Mucosa of descending colon (tissue), 3 donors: ENCODE measurements at regions not wholly inside any gene's neighbourhood (a gene's known extent, or its start where the extent isn't known, plus 50 kb on each side); places are given as distances from the start of the nearest gene placed in this dataset.

Experiments
- ATAC-seq: fragments of 200-7000 bp; cut with Tn5 transposase; one replicate; pipeline ENCODE4 v1.9.1; 2020; ENCODE audit warnings: mild to moderate bottlenecking, moderate library complexity
- DNase-seq, 3 donors: peaks; one replicate each; pipeline ENCODE4 v3.0.0-alpha.2; 2020
- H3K36me3 ChIP-seq: fragments of 200-600 bp; one replicate; pipeline ENCODE4 v1.8.0; 2021; ENCODE audit warnings: low read depth, mild to moderate bottlenecking
- H3K4me1 ChIP-seq: fragments of 200-600 bp; one replicate; pipeline ENCODE4 v1.8.0; 2021; ENCODE audit warnings: low read depth, mild to moderate bottlenecking
- H3K4me3 ChIP-seq: fragments of 200-600 bp; one replicate; pipeline ENCODE4 v1.8.0; 2021; ENCODE audit warnings: mild to moderate bottlenecking
- H3K9me3 ChIP-seq: fragments of 200-600 bp; one replicate; pipeline ENCODE4 v1.8.0; 2021; ENCODE audit warnings: mild to moderate bottlenecking
- intact Hi-C, 2 donors: fragments of 100-400 bp; cut with DNase I in 1 of 2; cut with micrococcal nuclease in 1 of 2; formaldehyde crosslinking; loops; one replicate each; pipeline versions ENCODE4 v1.11.0 to v1.11.1; 2022; cut with DNase I, micrococcal nuclease
- TF ChIP-seq, protein P1 (sequence below): fragments of 200-600 bp; IDR thresholded peaks from one replicate; pipeline ENCODE4 v1.8.0; 2022; ENCODE audit warnings: antibody characterized with exemption, mild to moderate bottlenecking
- donor health status: DM: no; HTN: no; CAD: no; lungs with moderate emphysema.
- donor health status: DM: no; HTN: no; CAD: no.
- donor health status: DM: no; HTN: yes; CAD: no.

GRCh38 chr2:136386046-136386445 lies 268.1 kb upstream of the CXCR4 start:
- TF ChIP-seq, protein P1, sequence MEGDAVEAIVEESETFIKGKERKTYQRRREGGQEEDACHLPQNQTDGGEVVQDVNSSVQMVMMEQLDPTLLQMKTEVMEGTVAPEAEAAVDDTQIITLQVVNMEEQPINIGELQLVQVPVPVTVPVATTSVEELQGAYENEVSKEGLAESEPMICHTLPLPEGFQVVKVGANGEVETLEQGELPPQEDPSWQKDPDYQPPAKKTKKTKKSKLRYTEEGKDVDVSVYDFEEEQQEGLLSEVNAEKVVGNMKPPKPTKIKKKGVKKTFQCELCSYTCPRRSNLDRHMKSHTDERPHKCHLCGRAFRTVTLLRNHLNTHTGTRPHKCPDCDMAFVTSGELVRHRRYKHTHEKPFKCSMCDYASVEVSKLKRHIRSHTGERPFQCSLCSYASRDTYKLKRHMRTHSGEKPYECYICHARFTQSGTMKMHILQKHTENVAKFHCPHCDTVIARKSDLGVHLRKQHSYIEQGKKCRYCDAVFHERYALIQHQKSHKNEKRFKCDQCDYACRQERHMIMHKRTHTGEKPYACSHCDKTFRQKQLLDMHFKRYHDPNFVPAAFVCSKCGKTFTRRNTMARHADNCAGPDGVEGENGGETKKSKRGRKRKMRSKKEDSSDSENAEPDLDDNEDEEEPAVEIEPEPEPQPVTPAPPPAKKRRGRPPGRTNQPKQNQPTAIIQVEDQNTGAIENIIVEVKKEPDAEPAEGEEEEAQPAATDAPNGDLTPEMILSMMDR, result no peak
- ATAC-seq, result no peak
- DNase-seq, result no peak
- Histone ChIP-seq H3K36me3 (no peaks in the 10 kb centered on the region), H3K9me3 (no peaks in the 10 kb centered on the region), H3K4me3 (no peak overlapping the region), H3K4me1 (no peaks in the 10 kb centered on the region)
- intact Hi-C loops, result loop anchor here in 1 of 2 donors (10.0 kb wide), 1 partner anchor 471 kb away; no protein-coding TSS in a partner anchor

DNA sequence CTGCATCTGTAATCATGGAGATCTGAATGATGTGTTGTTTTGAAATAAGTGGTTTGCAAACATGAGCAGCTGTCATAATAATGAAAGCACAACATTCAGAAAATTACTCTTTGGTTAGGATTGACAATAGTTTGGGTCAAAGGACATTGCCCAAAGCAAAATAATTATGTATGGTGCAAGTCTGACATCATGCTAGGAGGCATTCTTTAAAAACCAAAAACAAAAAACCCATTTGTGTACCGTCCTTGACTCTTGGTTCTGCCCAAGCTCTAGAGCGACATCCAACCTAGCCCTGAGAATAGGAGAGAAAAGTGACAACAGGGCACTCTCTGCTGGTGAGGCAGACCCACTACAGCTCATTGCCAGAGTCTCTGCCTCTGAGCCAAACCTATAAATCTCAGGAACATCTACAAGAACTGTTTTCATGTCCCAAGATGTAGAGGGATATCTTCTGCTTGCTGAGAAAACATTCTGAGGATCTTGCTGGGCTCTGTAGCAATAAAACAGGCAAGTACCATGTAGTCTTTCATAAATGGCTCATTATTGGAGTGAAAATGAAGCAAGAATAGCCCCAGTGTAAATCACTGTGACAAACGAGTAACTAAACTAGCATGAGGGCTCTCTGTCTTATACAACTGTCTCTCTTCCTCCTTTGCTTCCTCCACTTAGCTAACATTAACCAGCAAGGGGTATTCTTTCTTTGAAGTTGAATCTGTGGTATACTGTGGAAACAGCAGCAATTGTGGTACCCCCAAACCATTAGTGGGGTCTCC lies 266.8 kb upstream of the CXCR4 start:
- DNase-seq (peak in 1 of 3 donors; percentile 36), ATAC-seq (peak; percentile 73)
- TF ChIP-seq, protein P1, result no peak
- intact Hi-C loops, result loop anchor here in 1 of 2 donors (10.0 kb wide), 1 partner anchor 470 kb away; no protein-coding TSS in a partner anchor
- Histone ChIP-seq H3K4me3 (no peak overlapping the region), H3K36me3 (no peaks in the 10 kb centered on the region), H3K4me1 (no peaks in the 10 kb centered on the region), H3K9me3 (no peaks in the 10 kb centered on the region)

DNA sequence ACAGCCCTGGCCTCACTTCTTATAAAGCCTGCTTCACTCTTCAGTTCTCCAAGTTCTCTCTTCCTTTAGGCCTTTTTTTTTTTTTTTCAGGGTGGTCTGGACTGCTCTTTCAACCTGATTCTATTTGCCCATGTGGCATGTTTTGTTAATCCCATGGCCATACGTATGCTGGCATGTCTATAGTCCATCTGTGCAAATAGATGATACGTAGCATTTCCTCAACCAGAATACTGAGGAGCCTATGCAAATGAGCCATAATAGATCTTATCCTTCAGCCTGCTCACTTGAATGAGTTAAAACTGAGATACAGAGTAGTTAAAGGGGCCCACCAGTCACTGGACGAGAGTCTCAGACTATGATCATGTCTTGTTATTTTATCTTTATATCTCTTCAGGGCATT lies 265.2 kb upstream of the CXCR4 start:
- DNase-seq (no peak), ATAC-seq (no peak)
- no peaks in the 10 kb centered on the region for H3K36me3 ChIP-seq
- intact Hi-C loops, result loop anchor here in 1 of 2 donors (10.0 kb wide), 1 partner anchor 468 kb away; no protein-coding TSS in a partner anchor
- TF ChIP-seq, protein P1, result no peak
- no peaks in the 10 kb centered on the region for H3K9me3 ChIP-seq
- H3K4me1 ChIP-seq, result no peaks in the 10 kb centered on the region
- no peak overlapping the region for H3K4me3 ChIP-seq

- no peaks in the 10 kb centered on the region for H3K9me3 ChIP-seq
- H3K4me1 ChIP-seq, result no peaks in the 10 kb centered on the region
- H3K4me3 ChIP-seq, result no peak overlapping the region
- TF ChIP-seq, protein P1, result no peak
- ATAC-seq (peak; percentile 62), DNase-seq (peak; percentile 28 to 56 (median 46))
- no peaks in the 10 kb centered on the region for H3K36me3 ChIP-seq
- intact Hi-C loops, result loop anchor here in 1 of 2 donors (10.0 kb wide), 1 partner anchor 467 kb away; no protein-coding TSS in a partner anchor
Observed at GRCh38 chr2:136381722-136382633, 264.0 kb upstream of the CXCR4 start.

GRCh38 chr2:136381245-136381644 lies 263.3 kb upstream of the CXCR4 start:
- ATAC-seq (no peak), DNase-seq (no peak)
- no peak overlapping the region for H3K4me3 ChIP-seq
- no peaks in the 10 kb centered on the region for H3K4me1 ChIP-seq
- H3K9me3 ChIP-seq, result no peaks in the 10 kb centered on the region
- intact Hi-C loops, result loop anchor here in 1 of 2 donors (10.0 kb wide), 1 partner anchor 466 kb away; no protein-coding TSS in a partner anchor
- TF ChIP-seq, protein P1, result no peak
- H3K36me3 ChIP-seq, result no peaks in the 10 kb centered on the region
